Eye (tissue), 1 donor: ENCODE measurements at regions not wholly inside any gene's neighbourhood (a gene's known extent, or its start where the extent isn't known, plus 50 kb on each side); places are given as distances from the start of the nearest gene placed in this dataset.
"Not testable (repeated sequence)": the region's sequence is repeated elsewhere in the genome, so short reads cannot be mapped to it uniquely, and the experiment has no call there.

Experiments
- DNase-seq: peaks from one replicate; pipeline ENCODE4 v3.0.0-alpha.2; 2015

DNA sequence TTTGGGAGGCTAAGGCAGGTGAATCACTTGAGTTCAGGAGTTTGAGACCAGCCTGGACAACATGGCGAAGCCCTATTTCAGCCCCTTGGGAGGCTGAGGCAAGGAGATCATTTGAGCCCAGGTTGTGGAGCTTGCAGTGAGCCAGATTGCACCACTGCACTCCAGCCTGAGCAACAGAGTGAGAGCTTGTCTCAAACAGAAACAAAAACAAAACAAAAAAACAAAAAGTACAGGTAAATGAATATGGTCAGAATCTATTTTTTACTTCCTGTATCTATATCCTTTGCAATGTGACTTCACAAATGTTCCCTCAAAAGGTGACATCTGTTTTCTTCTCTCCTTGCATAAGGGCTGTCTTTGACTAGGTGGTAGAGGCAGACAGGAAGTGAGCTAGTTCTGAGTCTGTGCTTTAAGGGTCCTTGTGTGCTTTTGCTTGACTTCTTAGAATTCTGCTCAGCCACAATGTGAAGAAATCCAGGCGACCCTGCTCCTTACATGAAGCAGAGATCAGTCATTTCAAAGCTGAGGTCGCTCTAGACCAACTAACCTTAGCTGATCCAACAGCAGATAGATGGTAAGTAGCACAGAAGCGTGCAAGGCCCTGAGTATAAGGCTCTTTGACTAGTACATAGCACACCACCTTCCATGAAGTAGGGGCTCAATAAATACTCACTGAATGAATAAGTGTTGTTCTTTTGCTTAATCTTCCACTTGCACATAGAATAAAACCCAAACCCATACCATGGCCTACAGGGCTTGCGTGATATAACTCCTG lies 423.2 kb upstream of the PCDH15 start:
- DNase-seq: no peak

DNA sequence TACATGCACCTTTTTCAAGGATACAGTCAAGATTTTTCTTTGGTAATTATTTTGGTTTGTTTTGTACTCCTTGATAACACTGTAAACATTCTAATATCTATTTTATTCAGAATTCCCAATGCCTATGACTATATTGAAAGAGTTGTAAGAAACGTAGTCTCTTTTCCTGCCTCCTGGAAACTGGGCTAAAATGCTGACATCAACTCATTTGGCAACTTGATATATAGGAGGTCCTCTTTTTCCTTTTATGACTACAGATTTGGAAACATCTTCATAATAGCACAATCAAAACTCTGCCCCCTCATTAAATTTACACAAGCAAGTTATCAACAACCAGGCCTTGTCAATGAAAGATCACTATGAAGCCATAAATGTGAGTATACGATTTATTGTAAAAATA lies 422.3 kb upstream of the PCDH15 start:
- DNase-seq: no peak

DNA sequence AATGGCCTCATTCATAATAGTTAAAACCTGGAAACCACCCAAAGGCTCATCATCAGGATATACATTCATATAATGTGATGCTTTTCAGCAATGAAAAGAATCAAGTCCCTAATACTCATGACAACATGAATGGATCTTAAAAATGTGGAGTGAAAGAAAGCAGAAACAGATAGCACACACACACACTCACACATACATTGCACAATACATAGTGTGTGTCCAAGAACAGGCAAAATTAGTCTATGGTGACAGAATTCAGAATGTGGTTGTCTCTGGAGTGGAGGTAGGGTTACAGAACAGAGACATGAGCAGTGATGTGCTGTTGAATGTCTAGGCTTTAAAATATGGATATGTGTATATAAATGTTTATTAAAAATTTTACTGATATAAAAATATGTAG lies 419.9 kb upstream of the PCDH15 start:
- DNase-seq: no peak

DNA sequence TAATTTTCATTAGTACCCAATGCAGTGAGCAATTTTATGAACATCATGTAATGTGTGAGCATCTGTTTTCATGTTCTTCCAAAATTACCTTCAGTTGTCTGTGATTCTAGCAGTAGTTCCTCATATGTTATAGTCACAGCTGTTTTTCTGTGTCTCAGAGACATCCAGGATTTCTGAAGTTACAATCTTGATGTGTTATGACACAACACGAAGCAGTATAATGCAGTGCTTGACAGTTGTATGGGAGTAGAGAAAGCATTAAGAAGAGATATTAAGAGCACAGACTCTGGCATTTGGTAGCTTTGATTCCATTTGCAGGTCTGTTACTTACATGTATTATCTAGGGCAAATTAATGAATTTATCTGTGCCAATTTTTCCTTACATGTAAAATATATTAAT lies 414.7 kb upstream of the PCDH15 start:
- no peak for DNase-seq

DNA sequence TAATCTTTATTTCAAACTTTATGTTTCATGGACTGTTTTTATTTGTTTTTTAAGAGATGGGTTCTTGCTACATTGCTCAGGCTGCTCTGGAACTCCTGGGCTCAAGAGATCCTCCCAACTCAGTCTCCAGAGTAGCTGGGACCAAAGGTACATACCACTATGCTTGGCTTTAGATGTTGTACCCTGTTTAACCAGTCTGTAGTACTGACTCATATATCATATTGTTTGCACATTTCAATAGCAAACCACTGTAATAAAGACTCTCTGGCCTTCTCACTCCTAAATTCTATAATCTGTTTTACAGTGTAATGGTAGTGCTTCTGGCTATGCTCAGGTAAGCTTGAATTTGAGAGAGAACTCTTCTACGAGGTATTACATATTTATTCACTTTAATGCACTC lies 413.6 kb upstream of the PCDH15 start:
- no peak for DNase-seq

DNA sequence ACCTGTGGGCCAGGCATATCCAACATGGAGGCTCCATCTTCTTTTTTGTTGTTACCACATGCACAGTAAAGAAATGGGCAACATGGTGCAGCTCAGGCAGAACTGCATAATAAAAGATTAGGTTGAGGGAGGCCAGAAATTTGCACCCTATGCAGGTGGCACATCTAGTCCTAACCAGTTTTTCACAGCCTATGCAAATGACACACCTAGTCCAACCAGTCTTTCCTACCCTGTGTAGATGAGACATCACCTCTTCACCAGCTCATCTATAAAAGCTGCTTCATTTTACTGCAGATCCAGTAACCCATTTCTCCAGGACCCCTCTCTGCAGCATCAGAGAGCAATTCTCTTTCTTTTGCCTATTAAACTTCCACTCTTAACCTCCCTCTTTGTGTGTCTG lies 411.0 kb upstream of the PCDH15 start:
- DNase-seq: no peak

DNA sequence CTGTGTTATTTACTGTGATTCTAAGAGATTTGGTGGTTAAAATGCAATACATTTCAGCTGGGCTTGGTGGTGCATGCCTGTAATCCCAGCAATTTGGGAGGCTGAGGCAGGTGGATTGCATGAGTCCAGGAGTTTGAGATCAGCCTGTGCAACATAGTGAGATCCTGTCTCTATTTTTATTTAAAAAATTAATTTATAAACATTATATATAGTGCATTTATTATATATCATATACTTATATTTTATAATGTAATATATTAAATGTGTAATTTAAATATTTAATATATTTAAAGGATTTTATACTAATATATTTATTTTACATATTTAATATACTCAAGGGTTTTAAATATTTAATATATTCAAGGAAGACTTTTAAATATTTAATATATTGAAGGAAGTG lies 402.8 kb upstream of the PCDH15 start:
- no peak for DNase-seq

DNA sequence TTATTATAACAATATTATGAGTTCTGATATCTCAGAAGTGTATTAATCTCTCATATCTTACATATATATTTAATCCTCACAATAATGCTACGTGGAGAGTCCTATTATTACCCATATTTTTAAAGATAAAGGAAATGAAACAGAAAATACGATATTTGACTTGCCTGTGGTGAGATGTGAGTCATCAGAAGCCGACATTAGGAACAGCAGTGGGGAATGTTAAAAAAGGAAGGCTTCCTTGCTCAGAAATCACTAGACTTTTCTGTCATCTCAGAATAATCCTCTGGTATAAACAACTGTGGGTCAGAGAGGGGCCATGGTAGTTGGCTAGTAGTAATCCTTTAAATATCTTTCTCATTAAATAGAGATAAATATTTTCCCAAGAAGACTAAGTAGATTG lies 402.3 kb upstream of the PCDH15 start:
- DNase-seq: no peak

- DNase-seq: no peak
These were observed 399.0 kb upstream of the PCDH15 start for GRCh38 chr10:55200020-55200419.

DNA sequence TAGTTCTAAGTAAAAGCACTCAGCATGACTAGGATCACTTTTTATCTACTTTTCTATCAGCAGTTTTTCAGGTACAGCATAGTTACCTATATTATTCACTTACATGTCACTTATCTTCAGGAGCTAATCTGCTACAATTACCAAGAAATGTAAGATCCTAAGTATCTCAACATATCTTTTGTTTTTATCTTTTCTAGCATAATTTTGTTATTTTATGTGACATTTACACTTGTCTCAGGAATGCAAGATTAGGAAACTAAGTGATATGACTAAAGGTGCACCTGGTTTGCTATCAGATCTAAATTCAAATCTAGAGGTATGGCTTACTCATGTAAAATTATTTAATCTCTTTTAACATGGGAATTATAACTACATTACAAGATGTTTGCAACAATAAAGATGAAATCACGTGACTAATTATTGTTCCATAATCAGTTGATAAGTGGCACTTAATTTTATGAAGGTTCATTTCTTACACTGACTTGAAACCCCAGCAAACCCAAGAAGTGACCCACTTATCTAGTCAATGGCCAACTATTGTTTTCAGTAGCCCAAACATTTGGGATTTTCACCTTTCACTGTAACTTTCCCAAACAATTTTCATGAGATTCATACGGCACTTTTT lies 390.3 kb upstream of the PCDH15 start:
- no peak for DNase-seq

- no peak for DNase-seq
These were observed 383.0 kb upstream of the PCDH15 start for GRCh38 chr10:55183993-55184392.

GRCh38 chr10:55180357-55180756 lies 379.3 kb upstream of the PCDH15 start:
- DNase-seq: no peak

DNA sequence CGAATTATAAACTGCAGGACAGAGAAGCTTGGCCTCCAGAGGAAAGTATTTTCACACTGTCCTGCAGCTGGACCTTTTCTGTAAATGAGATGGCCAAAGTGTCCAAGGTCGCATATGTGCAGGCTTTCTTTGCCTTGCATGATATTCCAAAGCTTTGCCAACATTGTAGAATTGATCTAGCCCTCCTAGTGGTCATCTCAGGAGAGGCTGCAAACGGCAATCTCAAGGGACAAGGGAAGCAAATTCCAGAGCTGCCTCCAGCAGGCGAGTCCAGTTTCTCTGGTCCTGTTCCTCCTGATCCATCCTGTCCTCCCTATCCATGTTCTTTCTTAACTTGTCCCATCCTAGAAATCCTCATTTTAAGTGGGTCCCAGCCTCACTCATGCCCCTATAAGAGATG lies 373.4 kb upstream of the PCDH15 start:
- no peak for DNase-seq

- DNase-seq: no peak
These were observed 368.5 kb upstream of the PCDH15 start for GRCh38 chr10:55169493-55169892.

DNA sequence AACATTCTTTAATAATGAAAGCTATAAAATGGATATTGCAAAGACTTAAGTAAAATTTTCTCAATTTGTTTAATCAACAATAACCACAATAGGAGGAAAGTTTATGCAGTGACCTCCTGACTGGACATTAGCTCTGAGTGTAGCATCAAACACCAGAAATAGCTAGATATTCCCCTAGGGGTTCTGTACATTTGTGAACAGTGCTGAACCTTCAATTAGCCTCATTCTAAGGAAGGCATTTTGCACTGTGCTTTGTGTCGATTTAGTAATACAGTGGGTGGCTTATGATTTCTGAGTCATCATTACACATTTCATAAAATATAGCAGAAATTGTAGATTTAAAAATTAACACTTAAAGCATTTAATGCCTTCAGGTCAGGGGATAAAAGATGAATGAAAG lies 367.3 kb upstream of the PCDH15 start:
- DNase-seq: no peak

GRCh38 chr10:55163388-55163979 lies 362.5 kb upstream of the PCDH15 start:
- no peak for DNase-seq

DNA sequence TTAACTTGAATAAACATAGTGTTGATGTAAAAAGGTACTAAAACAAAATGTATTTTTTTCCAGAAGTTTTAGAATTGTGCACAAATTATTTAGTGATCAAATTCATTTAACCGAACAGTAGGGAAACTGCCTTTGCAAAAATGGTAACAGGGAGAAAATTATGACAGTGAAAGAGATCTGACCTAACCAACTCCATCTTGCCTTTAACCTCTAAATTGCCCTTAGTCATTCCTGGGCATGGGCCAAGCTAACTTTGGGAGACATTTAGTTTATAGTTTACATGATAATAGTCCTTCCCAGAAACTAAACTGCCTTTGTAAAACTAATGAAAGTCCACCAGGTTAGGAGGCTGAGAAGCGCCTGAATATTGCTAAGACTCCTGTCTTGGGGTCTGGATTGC lies 361.3 kb upstream of the PCDH15 start:
- not testable (repeated sequence) for DNase-seq

DNA sequence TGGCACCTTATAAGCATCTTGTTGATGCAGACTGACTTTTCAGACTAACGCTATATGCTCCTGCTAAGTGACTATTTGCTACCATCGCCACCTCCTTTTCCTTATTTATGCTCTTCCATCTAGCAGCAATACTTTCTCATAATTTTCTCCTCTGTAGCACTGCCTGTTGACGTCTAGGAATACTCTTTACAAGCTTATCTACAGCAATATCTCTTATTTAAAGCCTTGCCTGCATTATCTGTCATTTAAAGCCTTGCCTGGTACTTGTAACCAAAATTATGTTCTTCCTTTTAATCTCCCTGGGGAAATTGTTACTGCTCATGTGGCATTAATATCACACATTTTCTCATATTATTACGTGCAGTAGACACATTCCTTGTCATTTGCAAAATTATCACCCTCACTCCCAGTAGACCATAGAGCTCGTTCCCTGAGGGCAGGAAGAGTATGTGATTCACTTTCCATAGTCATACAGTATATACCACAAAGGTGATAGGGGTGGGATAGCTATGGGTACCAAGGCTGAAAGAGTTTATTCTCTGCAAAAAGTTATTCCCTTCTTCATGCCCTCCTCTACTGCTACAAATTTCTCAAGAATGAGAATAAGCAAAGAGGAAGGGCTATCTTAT lies 359.7 kb upstream of the PCDH15 start:
- no peak for DNase-seq

DNA sequence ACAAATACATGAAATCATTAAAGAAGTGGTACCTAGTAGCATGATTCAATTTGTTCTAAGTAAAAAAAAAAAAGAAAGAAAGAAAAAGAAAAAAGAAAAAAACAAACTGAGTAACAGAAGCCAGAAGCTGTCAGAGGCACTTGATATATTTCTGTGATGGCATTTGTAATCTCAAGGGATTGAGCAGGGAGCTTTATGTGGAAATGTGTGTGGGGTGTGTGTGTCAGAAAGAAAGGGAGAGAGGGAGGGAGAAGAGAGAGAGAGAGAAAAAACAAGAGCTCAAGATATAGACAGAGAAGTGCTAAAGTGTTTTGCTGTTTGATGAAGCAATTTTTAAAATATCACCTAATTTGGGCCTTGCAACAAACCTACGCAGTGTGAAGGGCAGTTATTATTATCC lies 357.6 kb upstream of the PCDH15 start:
- DNase-seq: peak; percentile 43

DNA sequence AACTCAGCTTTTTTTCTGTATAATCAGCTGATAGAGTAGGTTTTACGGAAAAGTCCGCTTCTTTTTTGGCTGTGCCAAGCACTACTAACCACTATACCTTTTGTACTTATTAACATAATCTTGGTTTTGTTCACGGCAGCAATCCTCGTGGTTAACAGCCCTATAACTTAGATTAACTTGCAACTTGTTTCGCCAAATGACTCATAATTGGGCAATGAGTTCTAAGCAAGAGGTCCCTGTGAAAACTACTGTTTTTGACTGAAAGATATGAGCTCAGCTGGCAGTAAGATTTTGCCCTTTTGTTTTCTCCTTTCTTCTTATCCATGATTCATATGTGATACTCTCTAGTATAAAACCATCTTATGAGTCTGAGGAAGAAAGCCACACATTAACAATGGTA lies 345.0 kb upstream of the PCDH15 start:
- DNase-seq: no peak

- DNase-seq: no peak
These were observed 343.0 kb upstream of the PCDH15 start for GRCh38 chr10:55144001-55144400.

DNA sequence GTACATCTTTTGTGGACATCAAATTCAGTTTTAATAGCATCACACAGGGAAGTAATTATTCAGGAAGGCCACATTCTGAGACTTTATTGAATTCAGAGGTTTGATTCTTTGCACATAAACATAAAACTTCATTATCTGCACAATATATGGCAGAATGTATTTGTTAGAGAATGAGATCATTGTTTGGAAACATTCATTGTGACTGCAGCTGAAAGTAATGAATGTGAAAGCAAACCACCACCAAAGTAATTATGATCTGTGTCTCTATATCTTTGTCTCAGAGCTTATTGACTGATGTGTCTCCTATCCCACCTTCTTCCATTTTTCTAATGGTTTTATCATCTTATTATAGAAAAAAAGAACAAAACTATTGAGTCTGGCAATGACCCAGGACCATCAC lies 340.9 kb upstream of the PCDH15 start:
- no peak for DNase-seq

DNA sequence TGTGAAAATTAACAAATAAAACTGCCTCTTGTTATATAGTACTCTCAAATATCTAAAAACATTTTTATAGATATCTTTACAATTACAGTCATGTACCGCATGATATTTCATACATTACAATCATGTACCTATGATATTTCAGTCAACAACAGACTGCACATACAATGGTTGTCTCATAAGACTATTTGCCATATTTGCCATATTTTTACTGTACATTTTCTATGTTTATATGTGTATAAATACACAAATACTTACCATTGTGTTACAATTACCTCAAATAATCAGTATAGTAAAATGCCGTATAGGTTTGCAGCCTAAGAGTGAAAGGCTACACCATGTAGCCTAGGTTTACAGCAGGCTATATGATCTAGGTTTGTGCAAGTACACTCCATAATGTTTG lies 336.0 kb upstream of the PCDH15 start:
- DNase-seq: no peak

DNA sequence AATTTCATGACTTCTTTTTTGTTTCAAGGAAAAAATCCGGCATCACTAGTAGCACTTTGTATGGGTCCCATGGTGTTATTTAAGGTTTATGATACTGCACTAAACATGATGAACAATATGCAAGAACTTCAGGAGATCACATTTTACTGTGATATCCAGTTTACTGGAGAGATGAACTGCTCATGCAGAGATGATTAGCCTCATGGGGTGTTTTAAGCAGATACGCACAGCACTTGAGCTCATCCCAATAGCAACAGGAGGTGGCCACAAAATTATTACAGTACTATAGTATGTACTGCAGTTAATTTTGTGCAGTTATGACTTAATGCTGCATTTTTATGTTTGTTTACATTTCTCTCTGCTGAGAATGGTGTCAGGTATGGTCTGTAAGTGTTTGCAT lies 303.7 kb upstream of the PCDH15 start:
- no peak for DNase-seq
